ENCODE measurements at regions not wholly inside any gene's neighbourhood (a gene's known extent, or its start where the extent isn't known, plus 50 kb on each side); places are given as distances from the start of the nearest gene placed in this dataset.

- no peak overlapping the region for H3K4me3 ChIP-seq (ENCODE audit: low read depth, low read length)
- DNase-seq (ENCODE audit: low read depth): no peak
- no peak for TF ChIP-seq CTCF (IDR thresholded peaks at IDR 0.05; ENCODE audit: control insufficient read depth, extremely low read depth, insufficient read depth)
Observed at GRCh38 chr4:28317221-28317620, 1456.6 kb downstream of the STIM2 start.

GRCh38 chr4:28334249-28334648, 1473.6 kb downstream of the STIM2 start:
- no peak overlapping the region for H3K4me3 ChIP-seq (ENCODE audit: low read depth, low read length)
- DNase-seq (ENCODE audit: low read depth): no peak
- TF ChIP-seq CTCF (IDR thresholded peaks at IDR 0.05; ENCODE audit: control insufficient read depth, extremely low read depth, insufficient read depth): no peak

- no peak for TF ChIP-seq CTCF (IDR thresholded peaks at IDR 0.05; ENCODE audit: control insufficient read depth, extremely low read depth, insufficient read depth)
- DNase-seq (ENCODE audit: low read depth): no peak
- H3K4me3 ChIP-seq (ENCODE audit: low read depth, low read length): no peak overlapping the region
Observed at GRCh38 chr4:28341784-28342183, 1481.1 kb downstream of the STIM2 start.

- no peak for DNase-seq (ENCODE audit: low read depth)
- no peak for TF ChIP-seq CTCF (IDR thresholded peaks at IDR 0.05; ENCODE audit: control insufficient read depth, extremely low read depth, insufficient read depth)
- H3K4me3 ChIP-seq (ENCODE audit: low read depth, low read length): no peak overlapping the region
Observed at GRCh38 chr4:28350485-28350884, 1489.8 kb downstream of the STIM2 start.

GRCh38 chr4:28351102-28351501, 1490.5 kb downstream of the STIM2 start:
- no peak for TF ChIP-seq CTCF (IDR thresholded peaks at IDR 0.05; ENCODE audit: control insufficient read depth, extremely low read depth, insufficient read depth)
- no peak for DNase-seq (ENCODE audit: low read depth)
- no peak overlapping the region for H3K4me3 ChIP-seq (ENCODE audit: low read depth, low read length)

GRCh38 chr4:28351826-28352225, 1491.2 kb downstream of the STIM2 start:
- DNase-seq (ENCODE audit: low read depth): no peak
- no peak for TF ChIP-seq CTCF (IDR thresholded peaks at IDR 0.05; ENCODE audit: control insufficient read depth, extremely low read depth, insufficient read depth)
- H3K4me3 ChIP-seq (ENCODE audit: low read depth, low read length): no peak overlapping the region

GRCh38 chr4:28354880-28355656, 1494.4 kb downstream of the STIM2 start:
- no peak overlapping the region for H3K4me3 ChIP-seq (ENCODE audit: low read depth, low read length)
- DNase-seq (ENCODE audit: low read depth): no peak
- TF ChIP-seq CTCF (IDR thresholded peaks at IDR 0.05; ENCODE audit: control insufficient read depth, extremely low read depth, insufficient read depth): no peak

Measured in LNCaP clone FGC (cell line).